K562 (cell line): ENCODE measurements at regions not wholly inside any gene's neighbourhood (a gene's known extent, or its start where the extent isn't known, plus 50 kb on each side); places are given as distances from the start of the nearest gene placed in this dataset.

Experiments used
- ATAC-seq: fragments of 200-7000 bp; cut with Tn5 transposase; 3 replicates; pipeline ENCODE4 v1.9.1; 2020; ENCODE audit warnings: moderate library complexity
- BruUV-seq: library from RNA; stranded (reverse); fragments of 400-500 nt; replicated peaks from 2 replicates; lab custom pipeline; 2021; lab: Mats Ljungman, UMichigan
- CTCF ChIA-PET: fragments of 300-600 bp; formaldehyde crosslinking; extraction: SDS; loops from one replicate; lab custom pipeline; 2021; ENCODE audit warnings: low intra/inter-chr PET ratio; lab: Yijun Ruan, JAX
- POLR2A ChIA-PET: fragments of 300-600, 350-650 bp; sonication (Branson Sonifier 250); formaldehyde crosslinking; extraction: SDS; loops from one replicate; lab custom pipeline; 2021; ENCODE audit warnings: antibody characterized with exemption, inconsistent platforms; lab: Yijun Ruan, JAX
- DNase-seq, 4 experiments: peaks; one replicate each; pipeline versions ENCODE4 v3.0.0 to v3.0.0-alpha.2; 2011 to 2018; ENCODE audit warnings: low spot score in 3 of 4, mixed read lengths in 3 of 4; ENCODE audit errors: extremely low read depth in 1 of 4
- FAIRE-seq: peaks from 2 replicates; lab custom pipeline; 2011; peaks lifted over from hg19 to GRCh38; lab: Jason Lieb, UNC
- H2AFZ ChIP-seq: 2 replicates; pipeline ENCODE4 v1.6.0; 2011; ENCODE audit warnings: low read depth, low read length, control low read depth, inconsistent platforms
- H3K27ac ChIP-seq: fragments of 200-600 bp; 3 replicates; pipeline ENCODE4 v1.8.0; 2011; ENCODE audit warnings: low read depth, mild to moderate bottlenecking, control low read depth, inconsistent platforms, low read length, moderate library complexity, mixed read lengths; ENCODE audit errors: extremely low read depth
- H3K27me3 ChIP-seq, 2 experiments: fragments of 300-600 bp in 1 of 2; 2 replicates in 1 of 2; 3 replicates in 1 of 2; pipeline versions ENCODE4 v1.6.0 to v1.8.0; 2011; ENCODE audit warnings: inconsistent platforms in 2 of 2, low read length in 2 of 2, mild to moderate bottlenecking in 1 of 2, mixed read lengths in 1 of 2, moderate library complexity in 1 of 2; ENCODE audit not compliant: control insufficient read depth in 2 of 2, insufficient read depth in 2 of 2
- H3K36me3 ChIP-seq: fragments of 300-600 bp; 3 replicates; pipeline ENCODE4 v1.8.0; 2011; ENCODE audit warnings: mild to moderate bottlenecking, low read length, inconsistent platforms; ENCODE audit not compliant: control insufficient read depth, insufficient read depth
- H3K4me1 ChIP-seq, 2 experiments: fragments of 200-600 bp in 1 of 2; replicated peaks in 1 of 2; 2 replicates in 1 of 2; 3 replicates in 1 of 2; pipeline versions ENCODE4 v1.5.1 to v1.8.0; 2011; ENCODE audit warnings: inconsistent platforms in 2 of 2, low read length in 2 of 2, mild to moderate bottlenecking in 1 of 2, mixed read lengths in 1 of 2, moderate library complexity in 1 of 2; ENCODE audit not compliant: control insufficient read depth in 2 of 2, insufficient read depth in 2 of 2
- H3K4me2 ChIP-seq: 2 replicates; pipeline ENCODE4 v1.6.1; 2011; ENCODE audit warnings: low read length, control low read depth, inconsistent platforms, mixed read lengths; ENCODE audit not compliant: insufficient read depth
- H3K4me3 ChIP-seq: fragments of 200-600 bp; sonication (generic), shearing (Covaris generic); 2 replicates; pipeline ENCODE4 v1.5.1; 2016; ENCODE audit warnings: control low read depth, inconsistent platforms
- H3K79me2 ChIP-seq: fragments of 200-600 bp; 3 replicates; pipeline ENCODE4 v1.8.0; 2011; ENCODE audit warnings: low read length, inconsistent platforms; ENCODE audit not compliant: control insufficient read depth, insufficient read depth
- H3K9ac ChIP-seq, 2 experiments: 2 replicates each; pipeline versions ENCODE4 v1.6.0 to v1.6.1; 2011; ENCODE audit warnings: low read depth in 2 of 2, low read length in 2 of 2, control low read depth in 1 of 2, inconsistent platforms in 1 of 2, mild to moderate bottlenecking in 1 of 2, mixed read lengths in 1 of 2; ENCODE audit not compliant: insufficient read depth in 1 of 2
- H3K9me1 ChIP-seq: one replicate; pipeline ENCODE4 v1.6.0; 2011; ENCODE audit warnings: inconsistent platforms, mild to moderate bottlenecking, low read length, moderate library complexity; ENCODE audit not compliant: control insufficient read depth, insufficient read depth
- H3K9me3 ChIP-seq: replicated peaks from 2 replicates; pipeline ENCODE4 v1.5.1; 2011; ENCODE audit warnings: low read depth, low read length, inconsistent platforms; ENCODE audit not compliant: control insufficient read depth, insufficient read depth
- H4K20me1 ChIP-seq: replicated peaks from 2 replicates; pipeline ENCODE4 v1.6.1; 2011; ENCODE audit warnings: low read length, inconsistent platforms, mixed read lengths; ENCODE audit not compliant: control insufficient read depth, insufficient read depth
- ARID1B ChIP-seq: fragments of 450-650 bp; IDR thresholded peaks from 2 replicates; pipeline ENCODE4 v1.6.1; 2016; ENCODE audit warnings: antibody characterized with exemption, mild to moderate bottlenecking, inconsistent platforms
- BCOR ChIP-seq: fragments of 450-650 bp; IDR thresholded peaks from 2 replicates; pipeline ENCODE4 v1.6.1; 2016
- CAMTA2 ChIP-seq: fragments of 250-450 bp; sonication (Bioruptor Pico); conservative IDR thresholded peaks from 2 replicates; pipeline ENCODE4 v1.5.1; 2022
- HNRNPL ChIP-seq: fragments of 200-400 bp; formaldehyde crosslinking; IDR thresholded peaks from 2 replicates; pipeline ENCODE4 v1.6.1; 2017; ENCODE audit warnings: low read depth, mild to moderate bottlenecking, low read length
- HNRNPUL1 ChIP-seq: fragments of 200-400 bp; formaldehyde crosslinking; IDR thresholded peaks from 2 replicates; pipeline ENCODE4 v1.6.1; 2017; ENCODE audit warnings: low read length
- KDM4B ChIP-seq, 2 experiments: fragments of 450-650 bp in 1 of 2; sonication (generic) in 1 of 2; IDR thresholded peaks; 2 replicates each; pipeline ENCODE4 v1.6.1; 2016 to 2017; ENCODE audit warnings: borderline replicate concordance in 2 of 2, antibody characterized with exemption in 1 of 2, low read depth in 1 of 2, mild to moderate bottlenecking in 1 of 2
- MYBL2 ChIP-seq, 2 experiments: fragments of 450-650 bp in 1 of 2; sonication (generic) in 1 of 2; formaldehyde crosslinking in 1 of 2; IDR thresholded peaks; 2 replicates each; pipeline versions ENCODE4 v1.6.1 to v1.8.1; 2017 to 2022; ENCODE audit warnings: borderline replicate concordance in 1 of 2, inconsistent platforms in 1 of 2, low read depth in 1 of 2, mild to moderate bottlenecking in 1 of 2, missing genetic modification reagents in 1 of 2, moderate library complexity in 1 of 2
- NFATC3 ChIP-seq: fragments of 450-650 bp; IDR thresholded peaks from 2 replicates; pipeline ENCODE4 v1.6.1; 2017; ENCODE audit warnings: mild to moderate bottlenecking
- NUFIP1 ChIP-seq: fragments of 450-650 bp; IDR thresholded peaks from 2 replicates; pipeline ENCODE4 v1.6.1; 2018; ENCODE audit not compliant: partially characterized antibody
- POLR2A ChIP-seq: fragments of 450-650 bp; conservative IDR thresholded peaks from 2 replicates; pipeline ENCODE4 v1.6.1; 2016
- TBL1XR1 ChIP-seq, 2 experiments: IDR thresholded peaks; 2 replicates each; pipeline ENCODE4 v1.6.1; 2012; ENCODE audit warnings: improper control_type of control experiment in 2 of 2, low read length in 2 of 2, mild to moderate bottlenecking in 1 of 2
- U2AF2 ChIP-seq: fragments of 200-400 bp; formaldehyde crosslinking; optimal IDR thresholded peaks from 2 replicates; pipeline ENCODE3; 2017; ENCODE audit warnings: low read depth, mild to moderate bottlenecking, low read length
- ZNF133 ChIP-seq: fragments of 250-450 bp; sonication (Bioruptor Pico); IDR thresholded peaks from 2 replicates; pipeline ENCODE4 v1.4.0; 2020; ENCODE audit warnings: mild to moderate bottlenecking
- ZNF24 ChIP-seq: fragments of 450-650 bp; IDR thresholded peaks from 2 replicates; pipeline ENCODE4 v1.6.1; 2016
- ZNF766 ChIP-seq: fragments of 200-800 bp; sonication (Bioruptor generic); conservative IDR thresholded peaks from 2 replicates; pipeline ENCODE4 v1.6.1; 2016; ENCODE audit warnings: missing genetic modification characterization, missing compliant biosample characterization
- ZNF77 ChIP-seq: fragments of 250-450 bp; sonication (Bioruptor Pico); IDR thresholded peaks from 2 replicates; pipeline ENCODE4 v1.5.0; 2020
- WGBS: fragments of 100-300 bp; shearing (Covaris generic); methylation state at CpG from one replicate; pipeline ENCODE4 v1.1.6; 2016; ENCODE audit warnings: low coverage, mixed read lengths; ENCODE audit not compliant: insufficient coverage; ENCODE audit errors: missing lambda C conversion rate; 5-methylcytosine and 5-hydroxymethylcytosine counted together
- in situ Hi-C: fragments of 300-500 bp; cut with MboI; formaldehyde crosslinking; loops from 4 replicates; pipeline ENCODE4 v1.15.0; 2018; ENCODE audit warnings: inconsistent platforms, mixed read lengths
- intact Hi-C: fragments of 100-400 bp; cut with micrococcal nuclease; formaldehyde crosslinking; loops from 2 replicates; pipeline ENCODE4 v1.14.2; 2022
- TF ChIP-seq, protein P1 (sequence below): sonication (generic); formaldehyde crosslinking; IDR thresholded peaks from 2 replicates; pipeline ENCODE4 v1.8.0; 2022; ENCODE audit warnings: mild to moderate bottlenecking, low read depth, missing genetic modification reagents
- TF ChIP-seq, protein P2 (sequence below): fragments of 450-650 bp; IDR thresholded peaks from 2 replicates; pipeline ENCODE4 v1.6.1; 2014; ENCODE audit warnings: low read depth, mild to moderate bottlenecking, moderate library complexity, borderline replicate concordance

DNA sequence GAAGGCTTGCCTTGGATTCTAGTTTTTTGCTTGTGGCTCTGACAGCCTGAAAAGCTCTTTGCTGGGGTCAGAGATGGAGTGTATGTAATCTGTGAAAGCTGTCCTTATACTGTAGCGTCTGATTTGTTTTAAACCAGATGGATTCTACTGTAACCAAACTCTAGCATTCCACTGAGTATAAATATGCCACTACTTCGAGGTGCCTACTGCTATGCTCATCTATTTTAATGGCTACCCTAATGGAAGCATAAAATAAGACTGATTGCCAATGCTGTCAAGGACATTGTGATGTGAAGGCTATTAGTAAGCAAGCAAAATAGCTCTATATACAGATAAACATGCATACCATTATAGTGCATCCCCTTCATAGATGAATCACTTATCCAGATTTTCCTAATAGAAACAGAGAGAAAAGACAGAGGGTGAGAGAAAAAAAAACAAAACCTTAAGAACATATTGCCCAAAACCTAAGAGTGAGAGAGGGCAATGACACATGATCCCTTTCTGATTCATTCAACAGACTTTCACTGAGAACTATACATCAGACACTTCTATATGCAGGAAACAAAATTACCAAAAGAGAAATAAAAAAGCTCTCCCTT is 1025.8 kb upstream of the LCORL start:
- no peaks in the 10 kb centered on the region for H3K9me3 ChIP-seq
- intact Hi-C loops: no loop called here
- H3K36me3 ChIP-seq: no peaks in the 10 kb centered on the region
- no peak for TF ChIP-seq ZNF77
- TF ChIP-seq CAMTA2 (CRISPR knock-in tag): no peak
- TF ChIP-seq, protein P1, sequence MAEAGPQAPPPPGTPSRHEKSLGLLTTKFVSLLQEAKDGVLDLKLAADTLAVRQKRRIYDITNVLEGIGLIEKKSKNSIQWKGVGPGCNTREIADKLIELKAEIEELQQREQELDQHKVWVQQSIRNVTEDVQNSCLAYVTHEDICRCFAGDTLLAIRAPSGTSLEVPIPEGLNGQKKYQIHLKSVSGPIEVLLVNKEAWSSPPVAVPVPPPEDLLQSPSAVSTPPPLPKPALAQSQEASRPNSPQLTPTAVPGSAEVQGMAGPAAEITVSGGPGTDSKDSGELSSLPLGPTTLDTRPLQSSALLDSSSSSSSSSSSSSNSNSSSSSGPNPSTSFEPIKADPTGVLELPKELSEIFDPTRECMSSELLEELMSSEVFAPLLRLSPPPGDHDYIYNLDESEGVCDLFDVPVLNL (CRISPR knock-in tag): no peak
- no peak for TF ChIP-seq KDM4B (IDR thresholded peaks at IDR 0.05; ENCODE audit: borderline replicate concordance in 2 of 2, low read depth in 1 of 2)
- no peak for TF ChIP-seq HNRNPL
- no peak for TF ChIP-seq NFATC3
- no peak for TF ChIP-seq ZNF24
- TF ChIP-seq NUFIP1: no peak
- TF ChIP-seq POLR2A: no peak
- TF ChIP-seq BCOR: no peak
- no peak for TF ChIP-seq ZNF133
- no peak for TF ChIP-seq TBL1XR1 (IDR thresholded peaks at IDR 0.05; ENCODE audit: low read length in 2 of 2)
- no peak for TF ChIP-seq ZNF766
- TF ChIP-seq ARID1B: no peak
- TF ChIP-seq U2AF2: no peak
- TF ChIP-seq, protein P2, sequence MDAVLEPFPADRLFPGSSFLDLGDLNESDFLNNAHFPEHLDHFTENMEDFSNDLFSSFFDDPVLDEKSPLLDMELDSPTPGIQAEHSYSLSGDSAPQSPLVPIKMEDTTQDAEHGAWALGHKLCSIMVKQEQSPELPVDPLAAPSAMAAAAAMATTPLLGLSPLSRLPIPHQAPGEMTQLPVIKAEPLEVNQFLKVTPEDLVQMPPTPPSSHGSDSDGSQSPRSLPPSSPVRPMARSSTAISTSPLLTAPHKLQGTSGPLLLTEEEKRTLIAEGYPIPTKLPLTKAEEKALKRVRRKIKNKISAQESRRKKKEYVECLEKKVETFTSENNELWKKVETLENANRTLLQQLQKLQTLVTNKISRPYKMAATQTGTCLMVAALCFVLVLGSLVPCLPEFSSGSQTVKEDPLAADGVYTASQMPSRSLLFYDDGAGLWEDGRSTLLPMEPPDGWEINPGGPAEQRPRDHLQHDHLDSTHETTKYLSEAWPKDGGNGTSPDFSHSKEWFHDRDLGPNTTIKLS: no peak
- TF ChIP-seq HNRNPUL1: no peak
- no peak for TF ChIP-seq MYBL2 (IDR thresholded peaks at IDR 0.05; ENCODE audit: low read depth)
- no peak for TF ChIP-seq MYBL2 (CRISPR knock-in tag; IDR thresholded peaks at IDR 0.05; ENCODE audit: borderline replicate concordance)
- TF ChIP-seq, all 486 proteins: peak for 0
- H4K20me1 ChIP-seq: no peaks in the 10 kb centered on the region
- H3K27me3 ChIP-seq: no peaks in the 10 kb centered on the region
- ChIA-PET CTCF (no interaction called here), POLR2A (no interaction called here)
- DNase-seq (no peak), ATAC-seq (no peak), FAIRE-seq (no peak)
- H3K79me2 ChIP-seq: no peaks in the 10 kb centered on the region
- H3K4me2 ChIP-seq: no peak overlapping the region
- no peaks in the 10 kb centered on the region for H3K9me1 ChIP-seq
- no peaks in the 10 kb centered on the region for H3K4me1 ChIP-seq
- no peak overlapping the region for H3K9ac ChIP-seq
- no peak overlapping the region for H3K27ac ChIP-seq
- no peak overlapping the region for H2AFZ ChIP-seq
- H3K4me3 ChIP-seq: no peak overlapping the region
- 3% methylated on average over 2 of the region's 2 CpGs for WGBS
- no TSS peak for BruUV-seq
- in situ Hi-C loops: no loop called here
